Activated naive CD4-positive, alpha-beta T cell treated with anti-CD3 and anti-CD28 coated beads for 36 hours (primary cell): ENCODE measurements at regions not wholly inside any gene's neighbourhood (a gene's known extent, or its start where the extent isn't known, plus 50 kb on each side); places are given as distances from the start of the nearest gene placed in this dataset.

Source experiments
- CTCF ChIA-PET: fragments of 350-600 bp; sonication (Branson Sonifier 250); formaldehyde crosslinking; loops from one replicate; lab custom pipeline; 2021; ENCODE audit warnings: antibody characterized with exemption; lab: Charles Lee
- DNase-seq: peaks from one replicate; pipeline ENCODE4 v3.0.0-alpha.2; 2020
- H3K27ac Mint-ChIP-seq: one replicate; pipeline ENCODE4 v1.8.0; 2021; ENCODE audit warnings: mild to moderate bottlenecking, mixed read lengths
- H3K27me3 Mint-ChIP-seq: one replicate; pipeline ENCODE4 v1.8.0; 2021; ENCODE audit warnings: low read depth, mixed read lengths
- H3K36me3 Mint-ChIP-seq: one replicate; pipeline ENCODE4 v1.8.0; 2021; ENCODE audit warnings: low read depth, mixed read lengths
- H3K4me1 Mint-ChIP-seq: one replicate; pipeline ENCODE4 v1.8.0; 2021; ENCODE audit warnings: low read depth, mixed read lengths
- H3K4me3 Mint-ChIP-seq: one replicate; pipeline ENCODE4 v1.8.0; 2021; ENCODE audit warnings: mild to moderate bottlenecking, moderate library complexity, mixed read lengths
- H3K9me3 Mint-ChIP-seq: one replicate; pipeline ENCODE4 v1.8.0; 2021; ENCODE audit warnings: mixed read lengths
- intact Hi-C: fragments of 100-400 bp; cut with micrococcal nuclease; formaldehyde crosslinking; loops from one replicate; pipeline ENCODE4 v1.15.1; 2023

- CTCF ChIA-PET: interaction anchor here (0.7 to 5.9 kb wide), 9 partner anchors 10 to 539 kb away, joined by 3 to 61 read pairs (median 6); no protein-coding TSS in a partner anchor
- Mint-ChIP-seq H3K36me3 (no peaks in the 10 kb centered on the region), H3K4me3 (no peak overlapping the region), H3K27ac (no peak overlapping the region), H3K27me3 (no peaks in the 10 kb centered on the region), H3K4me1 (peaks cover 2% of the 10 kb centered on the region), H3K9me3 (no peaks in the 10 kb centered on the region)
- intact Hi-C loops: loop anchor here (5.0 kb wide), 1 partner anchor 77 kb away; no protein-coding TSS in a partner anchor
- DNase-seq: no peak
Measured at GRCh38 chr2:42944779-42945415, 152.5 kb upstream of the HAAO start.

GRCh38 chr2:42942990-42943493, 150.7 kb upstream of the HAAO start:
- Mint-ChIP-seq H3K9me3 (no peaks in the 10 kb centered on the region), H3K27ac (no peak overlapping the region), H3K27me3 (no peaks in the 10 kb centered on the region), H3K36me3 (no peaks in the 10 kb centered on the region), H3K4me3 (no peak overlapping the region), H3K4me1 (peaks cover 2% of the 10 kb centered on the region)
- CTCF ChIA-PET: interaction anchor here (1.5 to 5.9 kb wide), 2 partner anchors 285 to 542 kb away, joined by 3 to 61 read pairs; no protein-coding TSS in a partner anchor
- intact Hi-C loops: no loop called here
- DNase-seq: no peak

- intact Hi-C loops: no loop called here
- H3K27me3 Mint-ChIP-seq: no peaks in the 10 kb centered on the region
- no peaks in the 10 kb centered on the region for H3K36me3 Mint-ChIP-seq
- CTCF ChIA-PET: interaction anchor here (0.5 to 1.5 kb wide), 3 partner anchors 48 to 542 kb away, joined by 3 to 5 read pairs (median 4); no protein-coding TSS in a partner anchor
- peaks cover 2% of the 10 kb centered on the region for H3K4me1 Mint-ChIP-seq
- H3K9me3 Mint-ChIP-seq: no peaks in the 10 kb centered on the region
- no peak overlapping the region for H3K4me3 Mint-ChIP-seq
- no peak for DNase-seq
- no peak overlapping the region for H3K27ac Mint-ChIP-seq
Measured at GRCh38 chr2:42942214-42942989, 150.0 kb upstream of the HAAO start.

DNA sequence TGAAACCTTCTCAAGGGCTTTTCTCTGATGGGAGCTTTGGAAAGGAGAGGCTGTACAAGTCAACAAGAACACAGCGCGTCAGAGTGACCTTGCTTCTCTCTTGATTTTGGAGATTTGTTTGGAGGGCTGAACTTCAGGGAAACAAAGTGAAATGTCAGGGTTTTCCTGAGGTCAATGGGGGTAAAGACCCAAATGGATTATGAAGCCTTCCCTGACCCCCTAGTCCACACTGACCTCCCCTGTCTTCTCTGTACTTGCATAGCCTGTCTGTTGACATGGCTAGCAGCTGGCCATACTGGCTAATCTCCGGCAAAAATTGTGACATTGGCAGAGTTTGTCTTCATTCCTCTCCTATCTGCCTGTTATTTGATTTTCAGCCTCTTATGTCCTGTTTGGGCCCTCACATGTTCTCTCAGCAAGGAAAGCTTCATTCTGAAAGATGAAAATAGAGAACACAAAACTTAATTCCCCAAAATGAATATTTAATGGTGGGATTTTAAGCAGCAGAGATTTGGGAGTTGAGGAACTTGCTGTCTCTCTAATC, 149.3 kb upstream of the HAAO start:
- CTCF ChIA-PET: interaction anchor here (1.5 kb wide), 1 partner anchor 288 kb away, joined by 5 read pairs; no protein-coding TSS in a partner anchor

DNA sequence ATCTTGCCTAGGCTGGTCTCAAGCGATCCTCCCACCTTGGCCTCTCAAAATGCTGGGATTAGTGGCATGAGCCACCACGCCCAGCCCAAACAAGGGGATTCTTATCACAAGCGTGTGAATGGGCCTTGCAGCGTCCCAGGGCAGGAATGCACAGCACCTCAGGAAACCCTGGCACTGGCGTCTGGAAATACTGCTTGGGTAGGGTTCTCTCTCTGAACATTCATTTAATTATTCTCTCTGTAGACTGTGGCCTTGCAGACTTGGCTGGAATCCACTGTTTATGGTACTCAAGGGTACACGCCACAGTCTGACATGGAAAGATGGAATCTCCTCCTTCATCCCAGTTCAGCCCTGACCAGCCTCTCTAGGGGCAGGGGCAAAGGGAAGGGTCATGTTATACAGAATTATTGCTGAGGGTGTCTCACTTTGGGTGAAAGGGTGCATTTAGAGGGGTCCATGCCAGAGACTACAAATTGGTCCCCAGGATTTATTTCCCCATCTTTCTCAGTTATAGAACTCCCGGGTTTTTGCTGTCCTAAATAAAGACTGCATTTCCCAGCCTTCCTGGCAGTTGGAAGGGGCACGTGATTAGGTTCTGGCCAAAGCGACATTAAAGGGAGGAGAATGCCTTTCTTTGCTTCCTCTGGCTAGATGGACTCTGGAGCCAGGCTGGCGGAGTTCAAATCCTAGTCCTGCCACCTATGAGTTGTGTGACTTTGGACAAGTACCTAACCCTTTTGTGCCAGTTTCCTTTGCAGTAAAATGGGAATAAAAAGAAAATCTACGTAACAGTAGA, 147.2 kb upstream of the HAAO start:
- CTCF ChIA-PET: no interaction called here
- no peak overlapping the region for H3K27ac Mint-ChIP-seq
- DNase-seq: no peak
- no peaks in the 10 kb centered on the region for H3K4me1 Mint-ChIP-seq
- H3K9me3 Mint-ChIP-seq: no peaks in the 10 kb centered on the region
- H3K36me3 Mint-ChIP-seq: no peaks in the 10 kb centered on the region
- intact Hi-C loops: no loop called here
- H3K27me3 Mint-ChIP-seq: no peaks in the 10 kb centered on the region
- no peak overlapping the region for H3K4me3 Mint-ChIP-seq

More for the DNA sequence above, 149.3 kb upstream of the HAAO start:
- H3K9me3 Mint-ChIP-seq: no peaks in the 10 kb centered on the region
- H3K4me3 Mint-ChIP-seq: no peak overlapping the region
- H3K27me3 Mint-ChIP-seq: no peaks in the 10 kb centered on the region
- no peaks in the 10 kb centered on the region for H3K4me1 Mint-ChIP-seq
- no peak overlapping the region for H3K27ac Mint-ChIP-seq
- no peak for DNase-seq
- H3K36me3 Mint-ChIP-seq: no peaks in the 10 kb centered on the region
- intact Hi-C loops: no loop called here

GRCh38 chr2:42938671-42939370, 146.4 kb upstream of the HAAO start:
- Mint-ChIP-seq H3K27ac (no peak overlapping the region), H3K4me1 (no peaks in the 10 kb centered on the region), H3K36me3 (no peaks in the 10 kb centered on the region), H3K9me3 (no peaks in the 10 kb centered on the region), H3K27me3 (no peaks in the 10 kb centered on the region), H3K4me3 (no peak overlapping the region)
- no peak for DNase-seq
- intact Hi-C loops: no loop called here
- CTCF ChIA-PET: interaction anchor here (0.6 to 1.7 kb wide), 3 partner anchors 9 to 84 kb away, joined by 4 to 8 read pairs (median 5); no protein-coding TSS in a partner anchor

DNA sequence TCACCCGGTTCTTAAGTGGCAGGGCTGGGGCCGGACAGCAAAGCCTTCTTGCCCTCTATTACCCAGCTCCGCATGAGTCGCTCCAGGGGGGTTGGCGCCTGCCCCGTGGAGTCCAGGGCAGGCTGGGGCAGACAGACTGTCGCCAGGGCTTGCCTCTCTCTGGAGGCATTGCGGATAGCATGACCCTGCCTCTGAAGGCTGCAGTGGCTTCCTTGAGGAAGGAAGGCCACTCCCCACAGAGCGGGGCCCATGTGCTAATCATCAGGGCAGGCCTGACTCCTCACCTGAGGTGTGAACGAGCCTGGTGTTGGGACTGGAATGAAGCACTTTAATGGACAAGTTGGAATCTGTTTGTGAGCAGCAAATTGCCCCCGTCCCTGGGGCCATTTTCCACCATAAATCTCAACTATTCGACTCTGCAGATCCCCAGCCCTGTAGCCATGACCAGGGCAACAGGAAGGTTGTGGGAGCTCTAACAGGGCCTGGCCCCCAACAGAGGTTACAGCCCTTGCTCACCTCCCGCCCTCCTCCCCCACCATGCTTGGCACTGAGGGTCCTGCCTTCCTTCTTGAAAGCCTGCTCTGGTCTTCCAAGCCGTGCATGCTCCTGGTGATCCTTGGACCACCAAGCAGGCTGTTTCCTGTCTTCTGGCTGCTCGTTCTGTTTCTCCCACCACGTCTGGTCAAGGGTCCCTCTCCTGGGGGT, 144.9 kb upstream of the HAAO start:
- no peaks in the 10 kb centered on the region for H3K4me1 Mint-ChIP-seq

GRCh38 chr2:42935692-42936671, 143.6 kb upstream of the HAAO start:
- no peak overlapping the region for H3K27ac Mint-ChIP-seq
- no peaks in the 10 kb centered on the region for H3K9me3 Mint-ChIP-seq
- no peak overlapping the region for H3K4me3 Mint-ChIP-seq
- peak; percentile 61 for DNase-seq
- no peaks in the 10 kb centered on the region for H3K27me3 Mint-ChIP-seq
- intact Hi-C loops: no loop called here
- H3K36me3 Mint-ChIP-seq: no peaks in the 10 kb centered on the region
- CTCF ChIA-PET: interaction anchor here (0.9 to 3.1 kb wide), 3 partner anchors 11 to 191 kb away, joined by 3 to 16 read pairs (median 4); no protein-coding TSS in a partner anchor
- H3K4me1 Mint-ChIP-seq: no peaks in the 10 kb centered on the region

More for the DNA sequence above, 144.9 kb upstream of the HAAO start:
- Mint-ChIP-seq H3K36me3 (no peaks in the 10 kb centered on the region), H3K27ac (no peak overlapping the region), H3K9me3 (no peaks in the 10 kb centered on the region), H3K27me3 (no peaks in the 10 kb centered on the region), H3K4me3 (no peak overlapping the region)
- no peak for DNase-seq
- CTCF ChIA-PET: interaction anchor here (1.7 kb wide), 1 partner anchor 10 kb away, joined by 8 read pairs; no protein-coding TSS in a partner anchor
- intact Hi-C loops: no loop called here

DNA sequence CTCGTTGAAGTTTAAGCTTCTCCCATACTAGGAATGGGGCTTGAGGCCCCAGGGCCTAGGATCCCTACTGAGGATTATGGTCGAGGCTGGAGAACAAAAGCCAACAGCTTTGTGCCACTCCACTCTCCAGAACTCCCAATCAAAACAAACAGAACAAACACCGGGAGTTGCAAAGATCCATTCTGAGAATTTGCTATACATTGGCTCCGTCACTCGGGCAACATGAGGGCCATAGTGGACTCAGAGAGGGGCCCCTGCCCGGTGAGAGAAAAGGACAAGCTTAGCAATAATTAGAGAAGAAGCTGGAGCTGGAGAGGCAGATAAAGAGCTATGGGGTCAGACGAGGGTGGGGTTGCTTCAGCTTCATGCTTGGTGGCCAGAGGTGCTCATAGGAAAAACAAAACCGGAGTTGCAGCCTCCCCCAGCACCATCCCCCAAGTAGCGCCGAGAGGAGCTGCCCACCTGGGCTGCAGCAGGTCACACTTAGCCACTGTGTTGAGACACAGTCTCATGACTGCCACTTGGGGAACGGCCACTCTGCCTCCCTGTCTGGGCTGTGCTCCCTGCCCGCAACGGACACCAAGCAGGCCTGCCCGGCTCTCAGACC, 142.3 kb upstream of the HAAO start:
- CTCF ChIA-PET: interaction anchor here (3.1 kb wide), 1 partner anchor 13 kb away, joined by 16 read pairs; no protein-coding TSS in a partner anchor
- intact Hi-C loops: no loop called here
- H3K27ac Mint-ChIP-seq: no peak overlapping the region
- H3K27me3 Mint-ChIP-seq: no peaks in the 10 kb centered on the region
- H3K36me3 Mint-ChIP-seq: no peaks in the 10 kb centered on the region
- no peaks in the 10 kb centered on the region for H3K4me1 Mint-ChIP-seq
- DNase-seq: no peak
- H3K9me3 Mint-ChIP-seq: no peaks in the 10 kb centered on the region
- no peak overlapping the region for H3K4me3 Mint-ChIP-seq

- no peak overlapping the region for H3K27ac Mint-ChIP-seq
- H3K27me3 Mint-ChIP-seq: no peaks in the 10 kb centered on the region
- no peaks in the 10 kb centered on the region for H3K4me1 Mint-ChIP-seq
- CTCF ChIA-PET: interaction anchor here (0.7 to 3.1 kb wide), 4 partner anchors 13 to 106 kb away, joined by 3 to 16 read pairs (median 5); no protein-coding TSS in a partner anchor
- no peaks in the 10 kb centered on the region for H3K36me3 Mint-ChIP-seq
- no peak overlapping the region for H3K4me3 Mint-ChIP-seq
- H3K9me3 Mint-ChIP-seq: no peaks in the 10 kb centered on the region
- intact Hi-C loops: no loop called here
- no peak for DNase-seq
Measured at GRCh38 chr2:42933824-42934254, 141.5 kb upstream of the HAAO start.
